IMR-90 (cell line): ENCODE measurements at regions not wholly inside any gene's neighbourhood (a gene's known extent, or its start where the extent isn't known, plus 50 kb on each side); places are given as distances from the start of the nearest gene placed in this dataset.
"Not testable (repeated sequence)": the region's sequence is repeated elsewhere in the genome, so short reads cannot be mapped to it uniquely, and the experiment has no call there.

Source experiments
- CTCF ChIP-seq: conservative IDR thresholded peaks from 2 replicates; pipeline ENCODE4 v1.5.1; 2012; ENCODE audit warnings: mild to moderate bottlenecking, low read depth, low read length, improper control_type of control experiment
- ELK1 ChIP-seq: fragments of 150-350 bp; IDR thresholded peaks from 2 replicates; pipeline ENCODE4 v1.6.1; 2016; ENCODE audit warnings: low read depth, mild to moderate bottlenecking, low read length, moderate library complexity, borderline replicate concordance
- MAFK ChIP-seq: IDR thresholded peaks from 2 replicates; pipeline ENCODE4 v1.6.1; 2012; ENCODE audit warnings: low read depth, low read length, improper control_type of control experiment
- MXI1 ChIP-seq: IDR thresholded peaks from 2 replicates; pipeline ENCODE4 v1.6.1; 2012; ENCODE audit warnings: low read depth, mild to moderate bottlenecking, low read length, moderate library complexity, borderline replicate concordance
- POLR2A ChIP-seq: IDR thresholded peaks from 2 replicates; pipeline ENCODE4 v1.6.1; 2012; ENCODE audit warnings: mild to moderate bottlenecking, low read depth, low read length
- RFX5 ChIP-seq: IDR thresholded peaks from 2 replicates; pipeline ENCODE4 v1.8.0; 2012; ENCODE audit warnings: low read depth, mild to moderate bottlenecking, low read length, moderate library complexity
- SMC3 ChIP-seq: fragments of 150-350 bp; IDR thresholded peaks from 2 replicates; pipeline ENCODE4 v1.6.1; 2016; ENCODE audit warnings: low read depth, mild to moderate bottlenecking, antibody characterized with exemption, low read length, moderate library complexity
- TF ChIP-seq, protein P1 (sequence below): fragments of 150-350 bp; IDR thresholded peaks from 2 replicates; pipeline ENCODE4 v1.6.1; 2017; ENCODE audit warnings: mild to moderate bottlenecking, antibody characterized with exemption, low read length, low read depth

DNA sequence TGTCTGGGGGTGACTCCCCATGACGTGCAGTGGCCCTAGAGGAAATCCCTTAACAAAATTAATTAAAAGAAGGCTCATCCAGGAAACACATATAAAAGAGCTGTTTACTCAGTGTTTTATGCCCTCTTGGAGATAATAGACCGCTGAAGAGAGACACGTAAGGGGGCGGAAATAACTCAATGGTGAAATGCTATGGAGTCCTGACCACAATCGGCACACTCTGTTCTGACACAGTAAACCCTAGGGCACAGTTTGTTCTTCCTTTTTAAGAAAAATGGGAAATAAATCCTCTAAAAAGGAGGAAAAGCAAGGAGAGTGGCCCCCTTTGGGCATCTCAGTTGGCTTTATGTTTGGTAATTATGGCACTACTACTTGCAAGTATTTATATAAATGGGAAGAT, 237.3 kb downstream of the POTEH start:
- TF ChIP-seq, protein P1, sequence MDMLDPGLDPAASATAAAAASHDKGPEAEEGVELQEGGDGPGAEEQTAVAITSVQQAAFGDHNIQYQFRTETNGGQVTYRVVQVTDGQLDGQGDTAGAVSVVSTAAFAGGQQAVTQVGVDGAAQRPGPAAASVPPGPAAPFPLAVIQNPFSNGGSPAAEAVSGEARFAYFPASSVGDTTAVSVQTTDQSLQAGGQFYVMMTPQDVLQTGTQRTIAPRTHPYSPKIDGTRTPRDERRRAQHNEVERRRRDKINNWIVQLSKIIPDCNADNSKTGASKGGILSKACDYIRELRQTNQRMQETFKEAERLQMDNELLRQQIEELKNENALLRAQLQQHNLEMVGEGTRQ = not testable (repeated sequence)
- TF ChIP-seq POLR2A, ELK1, CTCF, SMC3, RFX5, MXI1, MAFK: not testable (repeated sequence)
